Skeletal muscle tissue (tissue), 3 donors: ENCODE measurements at regions not wholly inside any gene's neighbourhood (a gene's known extent, or its start where the extent isn't known, plus 50 kb on each side); places are given as distances from the start of the nearest gene placed in this dataset.
"Not testable (repeated sequence)": the region's sequence is repeated elsewhere in the genome, so short reads cannot be mapped to it uniquely, and the experiment has no call there.

Experiments used
- H3K27ac ChIP-seq: one replicate; pipeline ENCODE4 v1.7.0; 2013; ENCODE audit warnings: mild to moderate bottlenecking, low read depth, low read length, inconsistent platforms
- H3K27me3 ChIP-seq, 3 donors: one replicate each; pipeline ENCODE4 v1.7.0; 2013; ENCODE audit warnings: low read length in 3 of 3; ENCODE audit not compliant: control insufficient read depth in 3 of 3, insufficient read depth in 3 of 3
- H3K36me3 ChIP-seq, 3 donors: one replicate each; pipeline ENCODE4 v1.7.0; 2013; ENCODE audit warnings: low read length in 3 of 3; ENCODE audit not compliant: control insufficient read depth in 3 of 3, insufficient read depth in 3 of 3
- H3K4me1 ChIP-seq, 3 donors: one replicate each; pipeline ENCODE4 v1.7.0; 2013; ENCODE audit warnings: low read length in 3 of 3, mild to moderate bottlenecking in 3 of 3; ENCODE audit not compliant: control insufficient read depth in 3 of 3, insufficient read depth in 3 of 3
- H3K4me3 ChIP-seq, 3 donors: one replicate each; pipeline ENCODE4 v1.7.0; 2013; ENCODE audit warnings: low read length in 3 of 3
- H3K9ac ChIP-seq, 3 donors: one replicate each; pipeline ENCODE4 v1.7.0; 2013; ENCODE audit warnings: low read length in 3 of 3, mild to moderate bottlenecking in 3 of 3, moderate library complexity in 2 of 3, low read depth in 1 of 3
- H3K9me3 ChIP-seq, 3 donors: one replicate each; pipeline ENCODE4 v1.7.0; 2013; ENCODE audit warnings: low read length in 3 of 3; ENCODE audit not compliant: control insufficient read depth in 3 of 3
- donor health status: Osteomylitis.

- H3K4me1 ChIP-seq: peaks cover 0 to 9% (median 0%) of the 10 kb centered on the region in 3 donors
- no peaks in the 10 kb centered on the region for H3K27me3 ChIP-seq
- H3K9me3 ChIP-seq: no peaks in the 10 kb centered on the region
- H3K27ac ChIP-seq: no peak overlapping the region
- H3K4me3 ChIP-seq: no peak overlapping the region
- no peak overlapping the region for H3K9ac ChIP-seq
- no peaks in the 10 kb centered on the region for H3K36me3 ChIP-seq
These were observed 405.5 kb upstream of the NR3C2 start for GRCh38 chr4:148847544-148848255.

DNA sequence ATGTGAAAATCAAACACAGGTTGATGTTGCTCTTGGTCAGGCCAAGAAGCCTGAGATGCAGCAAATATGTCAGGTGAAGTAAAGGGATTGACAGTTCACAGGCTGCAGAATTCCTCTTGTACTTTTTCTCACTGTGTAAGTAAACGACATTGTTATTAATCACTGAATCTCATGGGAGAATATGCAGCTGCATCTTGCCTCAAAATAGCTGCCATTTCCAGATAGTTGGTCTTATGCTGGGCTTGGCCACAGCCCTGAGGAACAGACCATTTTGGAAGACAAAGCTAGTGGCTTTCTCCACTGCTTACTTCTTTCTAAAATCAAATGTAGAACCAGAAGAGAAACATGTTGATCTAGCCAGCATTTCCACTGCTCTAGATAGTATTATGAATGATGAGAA lies 403.4 kb upstream of the NR3C2 start:
- no peak overlapping the region for H3K27ac ChIP-seq
- H3K4me3 ChIP-seq: no peak overlapping the region
- H3K9me3 ChIP-seq: no peaks in the 10 kb centered on the region
- H3K36me3 ChIP-seq: no peaks in the 10 kb centered on the region
- no peak overlapping the region for H3K9ac ChIP-seq
- H3K27me3 ChIP-seq: no peaks in the 10 kb centered on the region
- peaks cover 0 to 5% (median 0%) of the 10 kb centered on the region in 3 donors for H3K4me1 ChIP-seq

GRCh38 chr4:148843625-148844024 lies 401.4 kb upstream of the NR3C2 start:
- no peak overlapping the region for H3K27ac ChIP-seq
- no peak overlapping the region for H3K9ac ChIP-seq
- no peaks in the 10 kb centered on the region for H3K36me3 ChIP-seq
- H3K9me3 ChIP-seq: no peaks in the 10 kb centered on the region
- no peaks in the 10 kb centered on the region for H3K4me1 ChIP-seq
- no peak overlapping the region for H3K4me3 ChIP-seq
- H3K27me3 ChIP-seq: no peaks in the 10 kb centered on the region

DNA sequence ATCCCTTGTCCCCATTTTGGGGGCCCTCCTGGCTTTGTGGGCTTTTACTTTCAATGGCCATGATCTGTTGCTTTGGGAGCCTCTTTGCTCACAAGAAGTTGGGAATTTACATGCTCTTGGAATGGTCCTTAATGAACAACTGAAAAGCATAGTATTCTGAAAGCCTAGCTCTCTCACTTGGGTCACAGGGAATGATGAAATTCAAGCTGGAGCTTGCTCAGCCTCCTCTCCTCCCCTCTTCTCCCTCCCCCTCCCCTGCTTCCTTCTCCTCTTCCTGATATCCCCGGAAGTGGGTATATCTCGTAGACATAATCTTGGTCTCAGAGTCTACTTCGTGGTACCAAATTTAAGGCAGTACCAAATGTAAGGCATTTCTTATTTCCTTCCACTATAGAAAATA lies 400.6 kb upstream of the NR3C2 start:
- Histone ChIP-seq H3K27me3 (no peaks in the 10 kb centered on the region), H3K9me3 (no peaks in the 10 kb centered on the region), H3K4me3 (no peak overlapping the region), H3K27ac (no peak overlapping the region), H3K9ac (no peak overlapping the region), H3K36me3 (no peaks in the 10 kb centered on the region), H3K4me1 (no peaks in the 10 kb centered on the region)

GRCh38 chr4:148837571-148837970 lies 395.4 kb upstream of the NR3C2 start:
- H3K4me3 ChIP-seq, H3K27me3 ChIP-seq, H3K27ac ChIP-seq, H3K9ac ChIP-seq, H3K9me3 ChIP-seq, H3K36me3 ChIP-seq, H3K4me1 ChIP-seq: not testable (repeated sequence)

DNA sequence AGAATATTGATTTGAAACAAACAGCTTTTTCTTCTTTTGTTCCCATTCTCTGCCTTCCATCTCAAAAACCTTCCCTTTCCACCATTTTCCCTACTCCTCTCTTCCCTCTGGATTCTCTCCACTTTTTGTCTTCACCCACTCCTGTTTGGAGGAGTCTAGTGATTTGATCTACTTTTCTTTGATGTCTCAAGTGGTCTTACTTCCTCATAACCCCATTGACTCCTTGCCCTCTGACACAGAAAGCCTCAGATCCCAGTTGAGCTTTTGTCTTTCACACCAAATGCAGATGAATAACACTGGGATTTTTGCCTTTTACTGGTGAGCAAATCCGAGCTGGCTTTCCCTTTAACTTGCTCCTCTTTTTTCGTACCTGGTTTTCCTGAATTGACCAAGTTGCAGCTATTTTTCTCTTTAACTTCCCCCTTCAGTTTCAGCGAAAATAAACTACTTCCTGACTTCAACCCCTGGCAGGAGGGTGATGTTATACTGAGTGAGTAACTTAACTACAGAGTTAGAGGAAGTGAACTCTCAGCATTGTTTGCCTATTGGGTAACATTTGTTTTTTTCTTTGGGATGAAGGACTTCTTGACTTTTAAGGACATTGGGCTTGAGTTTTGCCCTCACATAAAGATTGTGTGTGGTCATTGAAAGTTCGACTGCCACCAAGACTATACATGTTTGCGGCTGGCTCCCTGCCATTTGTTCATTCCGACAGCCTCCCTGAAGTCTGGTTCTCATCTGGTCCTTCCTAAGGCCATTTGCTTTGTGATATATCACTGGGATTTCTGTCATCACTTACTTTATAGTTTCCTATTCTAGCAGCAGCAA lies 392.8 kb upstream of the NR3C2 start:
- Histone ChIP-seq H3K9ac (no peak overlapping the region), H3K4me1 (no peaks in the 10 kb centered on the region), H3K4me3 (no peak overlapping the region), H3K36me3 (no peaks in the 10 kb centered on the region), H3K9me3 (no peaks in the 10 kb centered on the region), H3K27me3 (no peaks in the 10 kb centered on the region), H3K27ac (no peak overlapping the region)

- H3K27me3 ChIP-seq: no peaks in the 10 kb centered on the region
- no peaks in the 10 kb centered on the region for H3K4me1 ChIP-seq
- no peak overlapping the region for H3K27ac ChIP-seq
- H3K9ac ChIP-seq: no peak overlapping the region
- H3K9me3 ChIP-seq: no peaks in the 10 kb centered on the region
- H3K4me3 ChIP-seq: no peak overlapping the region
- no peaks in the 10 kb centered on the region for H3K36me3 ChIP-seq
These were observed 389.7 kb upstream of the NR3C2 start for GRCh38 chr4:148831945-148832344.

- H3K27ac ChIP-seq: no peak overlapping the region
- no peaks in the 10 kb centered on the region for H3K4me1 ChIP-seq
- no peaks in the 10 kb centered on the region for H3K9me3 ChIP-seq
- H3K9ac ChIP-seq: no peak overlapping the region
- no peak overlapping the region for H3K4me3 ChIP-seq
- no peaks in the 10 kb centered on the region for H3K36me3 ChIP-seq
- no peaks in the 10 kb centered on the region for H3K27me3 ChIP-seq
These were observed 386.1 kb upstream of the NR3C2 start for GRCh38 chr4:148828291-148828690.

GRCh38 chr4:148827781-148828180 lies 385.6 kb upstream of the NR3C2 start:
- no peak overlapping the region for H3K9ac ChIP-seq
- no peaks in the 10 kb centered on the region for H3K36me3 ChIP-seq
- H3K4me1 ChIP-seq: no peaks in the 10 kb centered on the region
- no peaks in the 10 kb centered on the region for H3K27me3 ChIP-seq
- H3K9me3 ChIP-seq: no peaks in the 10 kb centered on the region
- no peak overlapping the region for H3K4me3 ChIP-seq
- H3K27ac ChIP-seq: no peak overlapping the region

- Histone ChIP-seq H3K4me3 (no peak overlapping the region), H3K27ac (no peak overlapping the region), H3K9ac (no peak overlapping the region), H3K36me3 (no peaks in the 10 kb centered on the region), H3K4me1 (no peaks in the 10 kb centered on the region), H3K9me3 (no peaks in the 10 kb centered on the region), H3K27me3 (no peaks in the 10 kb centered on the region)
These were observed 381.2 kb upstream of the NR3C2 start for GRCh38 chr4:148823419-148823769.
